OCI-LY3 (cell line): ENCODE measurements at regions not wholly inside any gene's neighbourhood (a gene's known extent, or its start where the extent isn't known, plus 50 kb on each side); places are given as distances from the start of the nearest gene placed in this dataset.

ENCODE experiments used
- H2AFZ ChIP-seq: fragments of 200-600, 300-600 bp; shearing (Covaris generic); 2 replicates; pipeline ENCODE4 v1.6.0; 2014; ENCODE audit warnings: antibody characterized with exemption, low read depth, low read length
- H3K27ac ChIP-seq: fragments of 200-600, 300-600 bp; sonication (generic); 2 replicates; pipeline ENCODE4 v1.5.1; 2014; ENCODE audit warnings: mild to moderate bottlenecking, low read length, moderate library complexity, mixed read lengths
- H3K27me3 ChIP-seq: fragments of 200-600, 300-600 bp; sonication (generic); 2 replicates; pipeline ENCODE4 v1.6.1; 2014; ENCODE audit warnings: low read depth, low read length, mixed read lengths
- H3K36me3 ChIP-seq: fragments of 200-600, 300-600 bp; sonication (generic); replicated peaks from 2 replicates; pipeline ENCODE3; 2014; ENCODE audit warnings: low read depth, low read length, mixed read lengths
- H3K4me1 ChIP-seq: fragments of 300-600, 200-600 bp; sonication (generic); 2 replicates; pipeline ENCODE4 v1.6.1; 2014; ENCODE audit warnings: low read length, mixed read lengths
- H3K4me2 ChIP-seq: fragments of 200-600, 300-600 bp; sonication (generic); 2 replicates; pipeline ENCODE4 v1.6.1; 2014; ENCODE audit warnings: low read length, mixed read lengths
- H3K4me3 ChIP-seq: fragments of 300-600, 200-600 bp; sonication (generic); 2 replicates; pipeline ENCODE4 v1.5.1; 2014; ENCODE audit warnings: antibody characterized with exemption, mild to moderate bottlenecking, low read length, moderate library complexity
- H3K79me2 ChIP-seq: fragments of 300-600, 200-600 bp; shearing (Covaris generic); 2 replicates; pipeline ENCODE4 v1.6.1; 2014; ENCODE audit warnings: mild to moderate bottlenecking, low read length, mixed read lengths
- H3K9ac ChIP-seq: fragments of 300-600, 200-600 bp; shearing (Covaris generic); 2 replicates; pipeline ENCODE4 v1.6.0; 2014; ENCODE audit warnings: mild to moderate bottlenecking, low read length, moderate library complexity
- H3K9me3 ChIP-seq: fragments of 200-600, 300-600 bp; shearing (Covaris generic); 2 replicates; pipeline ENCODE4 v1.6.1; 2014; ENCODE audit warnings: low read length, mixed read lengths; ENCODE audit not compliant: insufficient read depth
- H4K20me1 ChIP-seq: fragments of 200-600, 300-600 bp; sonication (generic); 2 replicates; pipeline ENCODE4 v1.6.1; 2016; ENCODE audit warnings: low read length, mixed read lengths; ENCODE audit not compliant: insufficient read depth
- EZH2phosphoT487 ChIP-seq: fragments of 200-600 bp; shearing (Covaris generic); IDR thresholded peaks from 2 replicates; pipeline ENCODE4 v1.6.1; 2018; ENCODE audit warnings: antibody characterized with exemption, mixed run types, low read depth
- TF ChIP-seq, protein P1 (sequence below): fragments of 200-600, 300-600 bp; sonication (generic); IDR thresholded peaks from 2 replicates; pipeline ENCODE4 v1.5.1; 2014; ENCODE audit warnings: antibody characterized with exemption, low read length, low read depth

DNA sequence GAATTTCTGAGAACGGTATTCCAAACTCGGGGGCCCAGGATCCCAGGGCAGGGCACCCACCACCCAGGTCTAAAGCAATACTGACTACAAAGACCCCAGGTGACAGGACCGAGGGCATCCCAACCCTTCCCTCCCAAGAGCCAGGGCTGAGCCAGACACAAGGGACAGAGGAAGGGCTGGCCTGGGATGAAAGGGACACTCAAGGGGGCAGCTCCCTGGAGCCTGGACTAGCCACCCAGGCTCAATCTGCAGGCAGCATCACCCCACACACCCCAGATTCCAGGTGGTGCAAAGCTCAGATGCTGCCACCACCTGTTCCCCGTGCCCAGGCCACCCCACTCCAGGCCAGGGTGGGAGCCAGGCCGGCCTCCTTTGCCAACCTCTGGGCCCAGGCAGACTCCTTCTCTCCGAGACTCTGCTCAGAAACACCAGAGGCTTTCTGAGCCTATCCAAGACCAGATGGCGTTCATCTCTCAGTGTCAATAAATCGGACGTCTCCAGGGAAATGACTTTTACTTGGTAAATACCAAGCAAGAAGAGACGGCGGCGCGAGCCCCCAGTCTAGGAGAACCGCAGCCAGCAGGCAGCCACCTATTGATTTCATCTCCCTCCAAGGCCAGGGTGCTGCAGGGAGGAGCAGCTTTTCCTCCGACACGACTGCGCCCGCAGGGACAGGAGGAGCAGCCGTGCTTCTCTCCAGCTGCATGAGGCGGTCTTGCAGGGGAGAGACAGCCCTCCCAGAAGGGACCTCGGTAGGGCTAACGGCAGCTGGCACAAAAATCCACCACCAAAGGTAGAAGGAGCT lies 94.1 kb upstream of the ADAMTS2 start:
- H3K36me3 ChIP-seq: no peaks in the 10 kb centered on the region
- no peaks in the 10 kb centered on the region for H3K79me2 ChIP-seq
- H3K4me1 ChIP-seq: no peaks in the 10 kb centered on the region
- no peaks in the 10 kb centered on the region for H3K9me3 ChIP-seq
- no peaks in the 10 kb centered on the region for H4K20me1 ChIP-seq
- TF ChIP-seq, protein P1, sequence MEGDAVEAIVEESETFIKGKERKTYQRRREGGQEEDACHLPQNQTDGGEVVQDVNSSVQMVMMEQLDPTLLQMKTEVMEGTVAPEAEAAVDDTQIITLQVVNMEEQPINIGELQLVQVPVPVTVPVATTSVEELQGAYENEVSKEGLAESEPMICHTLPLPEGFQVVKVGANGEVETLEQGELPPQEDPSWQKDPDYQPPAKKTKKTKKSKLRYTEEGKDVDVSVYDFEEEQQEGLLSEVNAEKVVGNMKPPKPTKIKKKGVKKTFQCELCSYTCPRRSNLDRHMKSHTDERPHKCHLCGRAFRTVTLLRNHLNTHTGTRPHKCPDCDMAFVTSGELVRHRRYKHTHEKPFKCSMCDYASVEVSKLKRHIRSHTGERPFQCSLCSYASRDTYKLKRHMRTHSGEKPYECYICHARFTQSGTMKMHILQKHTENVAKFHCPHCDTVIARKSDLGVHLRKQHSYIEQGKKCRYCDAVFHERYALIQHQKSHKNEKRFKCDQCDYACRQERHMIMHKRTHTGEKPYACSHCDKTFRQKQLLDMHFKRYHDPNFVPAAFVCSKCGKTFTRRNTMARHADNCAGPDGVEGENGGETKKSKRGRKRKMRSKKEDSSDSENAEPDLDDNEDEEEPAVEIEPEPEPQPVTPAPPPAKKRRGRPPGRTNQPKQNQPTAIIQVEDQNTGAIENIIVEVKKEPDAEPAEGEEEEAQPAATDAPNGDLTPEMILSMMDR: no peak
- H3K4me2 ChIP-seq: no peak overlapping the region
- H3K27me3 ChIP-seq: no peaks in the 10 kb centered on the region
- no peak overlapping the region for H3K27ac ChIP-seq
- H2AFZ ChIP-seq: no peak overlapping the region
- H3K4me3 ChIP-seq: no peak overlapping the region
- no peak overlapping the region for H3K9ac ChIP-seq

GRCh38 chr5:179438461-179438860 lies 93.2 kb upstream of the ADAMTS2 start:
- Histone ChIP-seq H3K4me2 (no peak overlapping the region), H3K27ac (no peak overlapping the region), H3K9me3 (no peaks in the 10 kb centered on the region), H3K36me3 (no peaks in the 10 kb centered on the region), H2AFZ (no peak overlapping the region), H4K20me1 (no peaks in the 10 kb centered on the region), H3K4me3 (no peak overlapping the region), H3K9ac (no peak overlapping the region), H3K27me3 (no peaks in the 10 kb centered on the region), H3K4me1 (no peaks in the 10 kb centered on the region), H3K79me2 (no peaks in the 10 kb centered on the region)
- TF ChIP-seq, protein P1: no peak
- no peak for TF ChIP-seq EZH2phosphoT487

DNA sequence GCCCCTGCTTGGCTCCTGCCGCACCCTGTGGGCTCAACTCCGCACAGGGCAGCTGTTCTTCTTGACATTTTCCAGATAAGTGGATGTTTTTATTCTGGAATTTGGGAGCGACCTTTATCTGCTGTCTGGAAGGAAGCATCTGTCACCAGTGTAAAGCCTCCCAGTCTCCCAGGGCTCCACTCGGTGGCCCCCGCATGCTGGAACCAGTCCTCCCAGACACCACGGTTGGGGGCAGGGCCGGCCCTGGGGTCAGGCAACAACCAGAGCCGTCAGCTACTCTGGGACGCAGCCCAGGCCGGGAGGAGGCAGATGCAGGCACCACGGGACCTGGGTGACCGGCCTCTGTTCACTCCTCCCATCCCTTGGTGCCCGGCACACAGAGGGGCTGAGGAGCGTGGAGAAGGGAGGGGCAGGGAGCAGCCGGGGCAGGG lies 92.8 kb upstream of the ADAMTS2 start:
- no peaks in the 10 kb centered on the region for H3K9me3 ChIP-seq
- TF ChIP-seq, protein P1: no peak
- TF ChIP-seq EZH2phosphoT487: no peak
- no peak overlapping the region for H3K9ac ChIP-seq

GRCh38 chr5:179437341-179438001 lies 92.2 kb upstream of the ADAMTS2 start:
- H3K9me3 ChIP-seq: no peaks in the 10 kb centered on the region
- H3K4me3 ChIP-seq: no peak overlapping the region
- H3K79me2 ChIP-seq: no peaks in the 10 kb centered on the region
- H3K27ac ChIP-seq: no peak overlapping the region
- TF ChIP-seq, protein P1: no peak
- no peak for TF ChIP-seq EZH2phosphoT487
- no peak overlapping the region for H2AFZ ChIP-seq
- H3K9ac ChIP-seq: no peak overlapping the region
- no peaks in the 10 kb centered on the region for H4K20me1 ChIP-seq
- H3K4me1 ChIP-seq: no peaks in the 10 kb centered on the region
- H3K4me2 ChIP-seq: no peak overlapping the region
- H3K27me3 ChIP-seq: no peaks in the 10 kb centered on the region
- no peaks in the 10 kb centered on the region for H3K36me3 ChIP-seq

More for the DNA sequence above, 92.8 kb upstream of the ADAMTS2 start:
- no peaks in the 10 kb centered on the region for H3K4me1 ChIP-seq
- no peak overlapping the region for H3K4me2 ChIP-seq
- H4K20me1 ChIP-seq: no peaks in the 10 kb centered on the region
- H2AFZ ChIP-seq: no peak overlapping the region
- H3K27ac ChIP-seq: no peak overlapping the region
- no peak overlapping the region for H3K4me3 ChIP-seq
- no peaks in the 10 kb centered on the region for H3K27me3 ChIP-seq
- no peaks in the 10 kb centered on the region for H3K36me3 ChIP-seq
- no peaks in the 10 kb centered on the region for H3K79me2 ChIP-seq
